ENCODE measurements at regions not wholly inside any gene's neighbourhood (a gene's known extent, or its start where the extent isn't known, plus 50 kb on each side); places are given as distances from the start of the nearest gene placed in this dataset.

GRCh38 chr2:19733390-19733789 lies 168.4 kb downstream of the TTC32 start:
- TF ChIP-seq, protein P1, sequence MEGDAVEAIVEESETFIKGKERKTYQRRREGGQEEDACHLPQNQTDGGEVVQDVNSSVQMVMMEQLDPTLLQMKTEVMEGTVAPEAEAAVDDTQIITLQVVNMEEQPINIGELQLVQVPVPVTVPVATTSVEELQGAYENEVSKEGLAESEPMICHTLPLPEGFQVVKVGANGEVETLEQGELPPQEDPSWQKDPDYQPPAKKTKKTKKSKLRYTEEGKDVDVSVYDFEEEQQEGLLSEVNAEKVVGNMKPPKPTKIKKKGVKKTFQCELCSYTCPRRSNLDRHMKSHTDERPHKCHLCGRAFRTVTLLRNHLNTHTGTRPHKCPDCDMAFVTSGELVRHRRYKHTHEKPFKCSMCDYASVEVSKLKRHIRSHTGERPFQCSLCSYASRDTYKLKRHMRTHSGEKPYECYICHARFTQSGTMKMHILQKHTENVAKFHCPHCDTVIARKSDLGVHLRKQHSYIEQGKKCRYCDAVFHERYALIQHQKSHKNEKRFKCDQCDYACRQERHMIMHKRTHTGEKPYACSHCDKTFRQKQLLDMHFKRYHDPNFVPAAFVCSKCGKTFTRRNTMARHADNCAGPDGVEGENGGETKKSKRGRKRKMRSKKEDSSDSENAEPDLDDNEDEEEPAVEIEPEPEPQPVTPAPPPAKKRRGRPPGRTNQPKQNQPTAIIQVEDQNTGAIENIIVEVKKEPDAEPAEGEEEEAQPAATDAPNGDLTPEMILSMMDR (IDR thresholded peaks at IDR 0.05; ENCODE audit: low read length): no peak
- TF ChIP-seq EZH2 (optimal IDR thresholded peaks at IDR 0.05; ENCODE audit: low read depth, low read length): no peak
- TF ChIP-seq EZH2phosphoT487 (IDR thresholded peaks at IDR 0.05; ENCODE audit: low read length): no peak

All from MM.1S (cell line).